Left lobe of liver (tissue), 2 donors: ENCODE measurements at regions not wholly inside any gene's neighbourhood (a gene's known extent, or its start where the extent isn't known, plus 50 kb on each side); places are given as distances from the start of the nearest gene placed in this dataset.

Experiments
- ATAC-seq: fragments of 200-7000 bp; cut with Tn5 transposase; one replicate; pipeline ENCODE4 v1.9.1; 2020; ENCODE audit warnings: mild to moderate bottlenecking, moderate library complexity
- DNase-seq: peaks from one replicate; pipeline ENCODE4 v3.0.0-alpha.2; 2020; ENCODE audit warnings: low spot score
- donor health status: DM: no; HTN: no; CAD: no; lungs with moderate emphysema.
- donor health status: DM: no; HTN: yes; CAD: no.

DNA sequence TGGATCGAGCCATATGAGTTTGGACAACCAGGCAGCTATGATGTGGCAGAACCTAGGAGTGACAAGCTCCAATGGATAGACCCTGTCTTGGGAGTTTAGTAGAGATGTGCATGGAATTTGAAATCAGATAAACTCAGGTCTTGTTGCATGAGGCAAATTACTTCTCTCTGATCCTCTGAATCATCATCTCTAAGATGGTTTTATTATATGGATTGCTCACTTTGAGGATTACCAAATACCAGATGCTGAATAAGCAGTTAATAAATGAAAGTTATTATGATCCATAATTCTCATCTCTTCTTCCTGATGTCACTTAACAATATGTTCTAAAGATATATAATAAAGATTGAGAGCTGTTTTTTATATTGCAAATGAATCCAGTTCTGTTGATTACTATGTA is 622.2 kb downstream of the NTRK3 start:
- ATAC-seq: no peak
- DNase-seq: no peak

DNA sequence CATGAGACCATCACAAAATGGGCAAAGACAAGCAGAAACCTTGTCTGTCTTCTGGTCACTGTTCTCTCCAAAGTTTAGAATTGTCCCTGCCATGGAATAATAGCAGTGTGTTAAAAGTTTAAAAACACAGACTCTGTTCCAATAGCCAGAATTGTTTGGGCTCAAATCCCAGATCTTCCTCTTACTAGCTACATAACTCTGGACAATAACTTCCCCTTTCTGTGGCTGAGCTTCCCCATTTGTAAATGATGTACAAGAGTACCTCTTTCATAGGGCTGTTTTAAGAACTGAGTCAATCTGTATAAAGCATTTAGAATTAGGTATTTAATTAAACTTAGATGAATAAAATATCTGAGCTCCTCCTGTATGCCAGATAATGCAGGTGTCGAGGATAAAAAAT is 623.0 kb downstream of the NTRK3 start:
- no peak for ATAC-seq

DNA sequence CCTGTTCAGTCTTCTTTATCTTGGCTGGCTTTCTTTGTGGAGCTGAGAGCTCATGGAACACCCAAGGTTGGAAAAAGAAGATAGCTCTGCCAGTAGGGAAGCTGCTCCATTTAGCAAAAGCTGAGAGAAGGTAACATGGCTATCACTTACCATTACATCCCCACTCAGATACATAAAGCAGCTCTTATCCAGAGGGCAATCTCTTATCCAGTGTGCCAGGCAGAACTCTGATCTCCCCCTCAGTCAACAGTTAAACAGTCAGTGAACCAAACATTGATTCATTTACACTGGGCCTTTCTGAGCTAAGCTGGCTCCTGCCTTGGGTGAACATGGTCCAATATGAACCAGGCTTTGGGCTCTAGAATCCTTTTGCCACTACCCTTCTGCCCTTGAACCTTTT is 624.2 kb downstream of the NTRK3 start:
- no peak for ATAC-seq
- no peak for DNase-seq

More for the DNA sequence above, 623.0 kb downstream of the NTRK3 start:
- DNase-seq: no peak

DNA sequence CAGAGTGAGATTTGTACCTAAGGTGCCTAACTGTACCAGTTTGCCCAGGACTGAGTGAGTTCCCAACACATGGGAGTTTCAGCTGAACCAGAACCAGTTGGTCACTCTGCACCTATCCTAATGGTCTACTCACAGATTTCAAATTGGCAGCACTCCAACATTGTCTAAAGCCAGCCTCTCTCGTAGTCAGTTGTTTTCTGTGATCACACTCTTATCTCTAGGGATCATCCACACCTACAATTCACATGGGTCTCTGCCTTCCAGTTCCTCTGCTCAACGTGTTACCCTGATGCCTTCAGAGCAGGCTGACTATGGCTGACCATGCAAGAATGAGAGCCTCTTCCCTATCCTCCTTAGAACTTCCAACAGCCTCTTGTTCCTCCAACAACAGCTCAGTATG is 624.8 kb downstream of the NTRK3 start:
- no peak for ATAC-seq

DNA sequence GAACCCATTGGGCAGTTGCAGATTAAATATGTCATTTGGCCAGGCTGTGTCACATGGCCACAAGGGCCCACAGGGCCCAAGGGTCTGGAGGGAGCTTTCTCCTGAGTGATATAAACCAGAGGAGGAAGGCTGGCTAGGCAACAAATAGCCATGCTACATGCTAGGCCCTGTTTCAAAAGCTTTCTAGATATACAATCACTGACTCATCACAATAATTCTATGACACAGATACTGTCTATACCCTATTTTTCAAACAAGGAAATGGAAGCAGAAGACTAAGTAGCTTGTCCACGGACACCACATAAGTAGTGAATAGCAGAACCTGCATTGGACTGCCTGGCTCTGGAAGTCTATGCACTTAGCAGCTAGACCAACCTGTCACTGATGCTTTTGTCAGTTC is 625.4 kb downstream of the NTRK3 start:
- DNase-seq (no peak), ATAC-seq (no peak)

More for the DNA sequence above, 624.8 kb downstream of the NTRK3 start:
- DNase-seq: no peak

DNA sequence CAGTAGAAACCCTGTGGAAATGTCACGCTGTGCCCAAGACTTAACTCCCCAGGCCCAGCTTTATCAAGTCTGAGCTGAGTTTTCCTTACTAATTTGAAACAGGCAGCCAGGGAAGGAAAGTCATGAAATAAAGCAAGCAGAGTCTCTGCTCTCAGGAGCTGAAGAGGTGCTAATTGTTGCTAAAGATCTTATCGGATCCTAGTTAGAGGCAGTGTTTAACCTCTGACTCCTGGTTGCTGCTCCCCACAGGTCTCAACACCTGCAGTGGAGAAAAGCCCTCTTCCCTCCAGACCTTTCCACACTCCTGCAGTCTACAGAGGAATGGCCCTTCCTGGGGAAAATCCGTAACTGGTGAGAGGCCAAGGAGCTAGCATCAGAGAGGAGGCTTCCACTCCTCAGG is 628.2 kb downstream of the NTRK3 start:
- DNase-seq: no peak
- no peak for ATAC-seq

DNA sequence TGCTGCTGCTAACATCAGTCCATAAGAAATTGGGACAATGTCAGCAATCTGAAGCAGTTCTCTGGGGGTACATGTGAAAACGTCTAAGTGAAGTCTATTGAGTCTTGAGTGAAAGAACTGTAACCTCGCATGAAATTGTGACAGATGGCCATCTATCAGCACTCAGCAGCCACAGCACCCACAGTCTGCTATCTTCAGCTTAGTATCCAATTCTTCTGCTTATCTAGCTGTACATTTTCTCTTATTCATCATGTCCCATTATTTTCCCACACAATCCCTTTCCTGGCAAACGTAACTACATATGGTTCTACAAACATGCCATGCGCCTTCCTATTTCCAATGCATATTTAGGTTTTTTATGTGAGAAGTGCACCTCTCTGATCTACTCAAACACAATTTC is 629.7 kb downstream of the NTRK3 start:
- ATAC-seq: no peak
- DNase-seq: no peak

DNA sequence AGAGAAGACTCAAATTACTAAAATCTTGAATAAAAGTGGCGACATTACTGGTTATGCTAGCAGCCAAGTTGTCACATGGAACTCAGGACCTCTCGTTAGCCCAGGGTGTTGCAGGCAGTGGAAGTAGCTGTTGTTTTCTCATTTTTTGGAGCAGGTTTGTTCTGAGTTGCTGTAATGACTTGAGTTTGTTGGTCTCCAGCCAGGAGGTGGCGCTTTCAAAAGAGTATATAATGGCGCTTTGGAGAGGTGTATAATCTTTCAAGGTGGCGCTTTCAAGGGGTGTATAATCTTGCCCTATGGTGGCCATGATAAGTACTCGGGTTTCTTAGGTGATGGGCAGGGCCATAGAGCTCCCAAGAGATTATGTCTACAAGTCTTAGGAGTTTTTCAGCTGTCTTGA is 632.7 kb downstream of the NTRK3 start:
- ATAC-seq: no peak
- DNase-seq: no peak

DNA sequence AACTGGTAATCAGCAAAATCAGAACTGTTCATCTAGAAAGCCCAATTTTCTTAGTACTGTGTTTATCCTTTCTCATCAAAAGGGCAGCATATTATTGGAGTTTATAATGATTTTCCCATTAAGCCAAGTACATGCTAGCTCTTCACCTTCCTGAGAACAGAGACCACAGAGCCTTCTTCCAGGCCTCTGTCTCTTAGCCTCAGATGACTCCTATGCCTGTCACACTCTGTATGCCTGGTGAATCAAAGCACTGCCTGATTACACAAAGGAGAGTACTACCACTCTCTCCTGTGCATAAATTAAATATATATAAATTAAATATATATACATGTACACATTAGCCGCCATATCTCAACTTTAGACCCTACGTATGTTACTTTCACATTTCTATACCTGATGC is 636.1 kb downstream of the NTRK3 start:
- no peak for DNase-seq
- no peak for ATAC-seq

DNA sequence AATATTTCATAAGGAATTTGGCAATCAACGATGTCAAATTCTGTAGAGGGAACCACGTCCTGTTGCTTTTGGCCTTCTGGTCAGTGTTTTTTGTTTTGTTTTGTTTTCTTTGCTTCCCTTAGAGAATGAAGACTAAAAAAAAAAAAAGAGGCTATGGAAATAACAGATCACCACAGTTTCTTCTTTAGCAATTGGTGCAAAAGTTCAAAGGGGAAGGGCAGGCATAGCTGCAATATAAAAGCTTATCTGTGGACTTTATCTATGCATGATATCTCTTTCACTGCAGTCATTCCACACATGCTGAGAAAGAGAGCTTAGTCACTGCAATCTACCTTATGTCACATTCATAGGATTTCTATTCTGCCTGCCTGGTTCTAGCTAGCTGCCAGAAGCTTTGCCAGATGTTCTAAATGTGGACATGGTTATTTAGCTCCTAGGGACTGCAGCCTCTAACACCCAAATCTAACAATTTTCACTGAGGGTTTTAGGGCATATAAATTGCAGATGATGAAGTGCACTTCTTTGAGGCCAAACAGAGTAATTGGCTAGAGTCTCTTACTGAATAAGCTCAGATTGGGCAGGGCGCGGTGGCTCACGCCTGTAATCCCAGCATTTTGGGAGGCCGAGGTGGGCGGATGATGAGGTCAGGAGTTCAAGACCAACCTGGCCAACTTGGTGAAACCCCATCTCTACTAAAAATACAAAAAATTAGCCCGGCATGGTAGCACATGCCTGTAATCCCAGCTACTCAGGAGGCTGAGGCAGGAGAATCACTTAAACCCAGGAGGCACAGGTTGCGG is 637.2 kb downstream of the NTRK3 start:
- no peak for DNase-seq
- ATAC-seq: no peak

DNA sequence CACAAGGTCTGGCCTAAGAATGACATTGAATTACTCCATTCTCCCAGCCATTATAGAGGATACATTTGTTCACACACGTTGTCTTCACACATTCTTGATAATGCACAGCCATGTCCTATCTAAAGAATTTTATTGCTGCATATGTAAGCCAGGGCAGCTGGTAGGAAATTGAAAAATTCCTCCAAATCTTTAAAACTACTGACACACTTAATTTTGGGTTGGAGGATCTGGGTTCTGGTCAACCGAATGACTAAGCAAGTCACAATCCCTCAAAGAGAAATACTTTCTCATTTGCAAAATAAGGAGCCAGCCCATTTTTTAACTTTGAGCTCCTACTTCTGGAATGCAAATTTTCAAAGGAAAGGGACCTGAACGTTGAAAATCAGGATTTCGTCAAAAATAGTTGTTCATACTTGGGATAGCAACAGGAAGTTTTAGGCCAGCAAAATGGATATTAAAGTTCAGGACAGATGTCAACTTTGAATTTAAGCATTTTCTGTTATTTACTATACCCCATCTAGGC is 638.3 kb downstream of the NTRK3 start:
- no peak for ATAC-seq
- DNase-seq: no peak

DNA sequence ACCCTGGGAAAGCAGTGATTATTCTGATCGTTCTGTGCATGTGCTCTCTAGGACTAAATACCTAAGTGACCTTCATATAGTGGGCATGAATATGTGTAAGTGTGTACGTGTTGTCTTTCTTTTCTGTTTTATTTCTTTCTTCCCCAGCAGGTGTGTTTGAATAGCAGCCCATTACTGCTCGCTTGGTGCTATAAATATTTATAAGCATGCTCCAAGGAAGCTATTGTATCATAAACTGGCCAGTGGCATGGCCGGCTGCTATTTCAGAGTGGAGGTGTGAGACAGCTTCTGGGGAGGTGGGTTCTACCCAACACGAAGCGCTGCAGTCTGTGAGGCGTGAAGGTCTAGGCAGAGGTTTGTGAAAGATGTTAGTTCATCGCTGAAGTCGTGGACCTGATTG is 641.8 kb downstream of the NTRK3 start:
- DNase-seq: no peak
- no peak for ATAC-seq

DNA sequence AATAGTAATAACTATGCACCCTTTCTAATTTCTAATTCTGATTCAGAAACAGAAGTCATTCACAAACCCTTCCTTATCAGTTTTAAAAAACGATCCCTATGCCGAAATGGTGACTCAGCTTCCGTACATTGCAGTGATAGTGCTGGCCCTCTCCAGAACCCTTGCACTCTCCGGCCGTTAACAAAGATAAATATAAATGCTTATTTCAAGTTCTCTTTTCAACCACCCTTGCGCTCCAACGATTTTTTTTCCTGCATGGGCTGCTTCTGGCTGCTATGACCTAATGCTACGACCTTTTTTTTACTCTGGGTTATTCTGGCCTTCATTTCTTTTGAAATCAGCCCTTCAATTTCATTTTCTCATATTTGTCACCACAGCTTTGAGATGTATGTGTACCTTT is 646.2 kb downstream of the NTRK3 start:
- no peak for DNase-seq
- no peak for ATAC-seq

DNA sequence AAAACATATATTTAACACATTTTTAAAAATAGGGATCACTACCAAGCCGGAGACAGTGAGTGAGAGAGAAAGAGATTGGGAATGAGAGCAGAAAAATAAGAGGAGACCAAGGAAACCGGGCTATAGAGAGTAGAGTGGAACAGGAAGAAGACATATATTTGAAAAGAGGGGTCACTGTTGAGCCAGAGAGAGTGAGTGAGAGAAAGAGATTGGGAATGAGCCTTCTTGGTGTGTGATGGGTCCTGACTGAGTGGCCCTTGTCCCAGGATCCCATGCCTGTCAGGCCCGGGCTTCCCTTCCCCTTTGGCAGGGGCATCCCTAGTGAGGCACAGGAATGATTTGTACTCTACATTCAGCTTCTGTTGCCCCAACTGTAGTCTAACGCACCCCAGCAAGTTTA is 646.6 kb downstream of the NTRK3 start:
- ATAC-seq: no peak
- DNase-seq: no peak

DNA sequence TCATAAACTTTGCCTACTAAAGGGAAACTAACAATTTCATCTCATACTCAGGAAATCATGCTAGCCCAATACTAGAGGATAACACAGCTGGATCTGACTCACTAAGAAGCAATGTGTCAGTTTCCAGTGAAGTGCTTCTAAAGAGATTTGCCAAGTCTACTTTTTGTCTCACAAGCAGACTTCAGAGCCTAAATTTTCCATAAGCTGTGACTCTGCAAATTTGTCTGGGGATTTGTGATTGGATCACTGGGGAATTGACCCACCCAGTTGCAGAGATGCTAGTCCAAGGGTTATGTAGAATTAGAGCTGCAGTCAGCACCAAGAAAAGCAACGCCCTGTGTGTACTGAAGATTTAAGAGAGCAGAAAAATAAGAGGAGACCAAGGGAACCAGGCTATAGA is 647.1 kb downstream of the NTRK3 start:
- no peak for ATAC-seq

DNA sequence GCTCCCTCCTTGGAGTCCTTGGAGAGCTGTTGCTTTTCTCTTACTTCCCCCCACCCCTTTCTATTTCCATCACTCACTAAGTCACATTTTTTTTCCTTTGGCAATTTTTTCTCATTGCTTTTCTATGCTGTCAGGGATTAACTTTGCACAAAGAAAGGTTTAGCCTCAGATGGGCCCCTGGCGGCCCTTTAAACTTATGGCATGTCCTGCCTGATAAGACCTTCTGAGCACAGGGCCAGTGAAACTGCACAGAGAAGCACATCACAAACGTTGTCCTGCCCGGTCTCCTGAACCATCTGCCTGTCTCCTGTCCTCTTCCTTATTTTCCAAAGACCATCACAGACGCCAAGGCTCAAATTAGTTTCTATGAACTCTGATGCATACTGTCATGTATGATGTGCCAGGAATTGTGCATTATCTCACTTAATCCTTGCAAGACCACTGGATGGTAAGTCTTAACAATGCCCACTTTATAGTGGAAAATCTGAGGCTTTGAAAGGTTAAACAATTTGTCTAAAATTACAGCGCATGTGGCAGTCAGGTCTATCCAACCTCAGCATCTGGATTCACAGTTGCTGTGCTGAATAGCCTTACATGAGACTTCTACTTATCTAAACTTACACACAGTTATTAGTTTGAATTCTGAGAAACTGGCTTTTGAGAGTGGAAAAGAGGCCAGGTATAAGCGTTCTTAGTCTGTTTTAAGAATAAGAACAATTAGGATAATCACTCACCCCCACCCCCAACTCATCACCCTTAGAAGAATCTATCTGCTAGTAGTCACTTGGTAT is 648.1 kb downstream of the NTRK3 start:
- DNase-seq (no peak), ATAC-seq (no peak)

More for the DNA sequence above, 647.1 kb downstream of the NTRK3 start:
- DNase-seq: no peak

DNA sequence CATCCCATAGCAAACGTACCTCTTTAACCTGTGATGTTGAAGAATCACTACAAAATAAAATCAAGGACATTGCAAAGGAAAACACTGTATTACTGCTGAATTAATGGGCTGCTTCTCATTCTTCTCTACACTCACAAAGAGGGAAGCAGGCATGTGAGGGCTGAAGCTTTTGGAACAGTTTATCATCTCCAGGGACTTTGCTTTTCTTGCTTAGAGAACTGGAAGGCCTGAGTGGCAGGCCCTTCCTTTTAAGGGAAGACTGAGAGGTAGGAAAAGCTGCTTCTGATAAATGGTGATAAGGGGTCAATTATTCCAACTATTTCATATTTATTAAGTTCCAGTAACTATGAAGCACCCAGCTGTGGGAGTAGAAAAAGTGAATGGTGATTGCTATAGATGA is 649.6 kb downstream of the NTRK3 start:
- ATAC-seq (no peak), DNase-seq (no peak)

DNA sequence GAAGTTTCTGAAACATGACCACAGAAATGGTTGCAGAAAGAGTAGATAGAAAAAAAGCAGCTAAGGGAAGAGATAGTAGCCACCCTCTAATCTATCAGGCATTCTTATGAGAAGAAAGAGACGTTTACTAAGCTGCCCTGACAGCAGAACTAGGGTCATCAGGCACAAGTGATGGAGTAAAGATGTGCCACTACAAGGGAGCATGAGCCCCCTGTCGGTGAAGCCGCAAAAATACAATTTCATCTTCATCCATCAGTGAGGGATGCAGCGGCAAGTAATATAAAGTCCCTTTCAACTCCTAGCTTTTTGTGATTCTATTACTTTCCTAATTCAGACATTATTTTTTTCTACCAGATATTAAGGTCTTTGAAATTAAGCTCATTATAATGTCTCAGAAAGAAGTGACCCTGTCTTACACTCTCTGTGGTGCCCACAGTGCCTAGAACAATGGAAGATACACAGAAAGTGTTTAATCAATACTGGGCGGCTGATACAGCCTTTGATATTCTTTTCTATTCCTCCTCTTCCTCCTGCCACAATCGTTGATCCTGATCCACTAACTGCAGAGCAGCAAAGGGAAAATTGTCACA is 651.6 kb downstream of the NTRK3 start:
- no peak for DNase-seq
- ATAC-seq: no peak

DNA sequence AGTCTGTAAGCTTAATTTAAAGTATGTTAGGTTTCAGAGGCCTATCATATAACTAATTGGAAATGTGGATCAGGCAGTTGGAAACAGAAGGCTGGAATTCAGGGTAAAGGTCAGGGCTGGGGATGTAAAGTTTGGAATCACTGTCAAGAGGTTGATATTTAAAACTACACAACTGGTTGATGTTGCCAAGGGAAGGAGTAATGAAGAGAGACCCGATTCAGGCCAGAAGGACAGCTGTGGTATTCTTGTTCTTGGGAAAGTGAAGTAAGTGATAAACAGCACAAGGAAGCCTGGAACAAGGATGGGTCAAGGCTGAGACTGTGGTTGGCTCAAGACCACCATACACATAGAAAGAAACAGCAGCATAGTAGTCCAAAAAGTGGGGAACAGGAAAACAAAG is 654.2 kb downstream of the NTRK3 start:
- ATAC-seq: no peak
- no peak for DNase-seq

DNA sequence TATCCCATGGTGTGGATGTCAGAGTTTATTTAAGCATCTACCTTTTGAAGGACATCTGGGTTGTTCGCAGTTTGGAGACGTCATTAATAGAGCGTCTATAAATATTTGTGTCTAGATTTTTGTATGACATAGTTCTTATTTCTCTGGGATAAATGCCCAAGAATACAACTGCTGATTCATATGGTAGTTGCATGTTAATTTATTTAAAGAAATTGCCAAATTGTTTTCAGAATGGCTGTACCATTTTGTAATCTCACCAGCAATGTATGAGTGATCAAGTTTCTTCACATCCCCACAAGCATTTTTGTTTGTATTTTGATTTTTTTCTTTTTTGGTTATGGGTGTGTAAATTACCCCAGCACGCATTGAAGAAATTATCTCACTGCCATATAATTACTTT is 656.9 kb downstream of the NTRK3 start:
- DNase-seq (no peak), ATAC-seq (no peak)

DNA sequence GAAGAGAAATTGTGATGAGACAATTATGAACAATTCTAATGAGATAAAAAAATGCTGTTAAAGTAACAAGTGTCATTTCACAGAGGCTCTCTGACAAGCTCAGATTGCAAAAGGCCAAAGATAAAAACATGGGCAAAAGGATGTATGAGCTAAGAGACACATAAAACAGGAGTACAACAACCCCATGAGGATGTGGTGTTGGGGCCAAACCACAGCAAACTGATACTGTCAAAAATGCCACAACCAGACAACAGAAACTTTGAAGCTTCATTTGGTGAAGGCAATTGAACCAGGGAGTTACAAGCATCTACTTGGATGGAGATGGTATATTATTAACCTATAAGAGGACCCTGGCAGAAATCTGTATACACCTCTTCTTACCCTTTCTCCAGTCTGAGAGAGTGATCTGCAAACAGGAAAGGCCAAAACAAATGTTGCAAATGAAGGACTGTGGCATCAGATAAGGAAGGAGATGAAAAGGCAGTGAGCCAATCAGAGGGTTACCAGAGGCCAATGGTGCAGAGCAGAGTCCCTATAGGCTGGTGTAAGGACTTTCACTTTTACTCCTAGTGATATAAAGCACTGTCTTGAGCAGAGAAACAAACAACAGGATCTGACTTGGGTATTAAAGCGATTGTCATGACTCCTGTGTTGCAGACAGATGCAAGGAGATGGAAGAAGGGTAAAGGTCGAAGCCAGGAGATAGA is 659.0 kb downstream of the NTRK3 start:
- DNase-seq: no peak
- peak; percentile 45 for ATAC-seq
